ENCODE measurements at regions not wholly inside any gene's neighbourhood (a gene's known extent, or its start where the extent isn't known, plus 50 kb on each side); places are given as distances from the start of the nearest gene placed in this dataset.

- H3K4me3 Mint-ChIP-seq (ENCODE audit: low read depth), result no peak overlapping the region
- H3K9me3 Mint-ChIP-seq (ENCODE audit: low read depth), result peaks cover 3% of the 10 kb centered on the region
- no peaks in the 10 kb centered on the region for H3K27me3 Mint-ChIP-seq
- no peaks in the 10 kb centered on the region for H3K4me1 Mint-ChIP-seq (ENCODE audit: low read depth)
- no peaks in the 10 kb centered on the region for H3K36me3 Mint-ChIP-seq (ENCODE audit: insufficient read depth)
- TF ChIP-seq CTCF (IDR thresholded peaks at IDR 0.05; ENCODE audit: unreplicated experiment), result no peak
- no peak for DNase-seq (ENCODE audit: low spot score, unreplicated experiment)
- no peak overlapping the region for H3K27ac Mint-ChIP-seq
These were observed 1176.4 kb downstream of the BRINP3 start for GRCh38 chr1:189301235-189301634.

DNA sequence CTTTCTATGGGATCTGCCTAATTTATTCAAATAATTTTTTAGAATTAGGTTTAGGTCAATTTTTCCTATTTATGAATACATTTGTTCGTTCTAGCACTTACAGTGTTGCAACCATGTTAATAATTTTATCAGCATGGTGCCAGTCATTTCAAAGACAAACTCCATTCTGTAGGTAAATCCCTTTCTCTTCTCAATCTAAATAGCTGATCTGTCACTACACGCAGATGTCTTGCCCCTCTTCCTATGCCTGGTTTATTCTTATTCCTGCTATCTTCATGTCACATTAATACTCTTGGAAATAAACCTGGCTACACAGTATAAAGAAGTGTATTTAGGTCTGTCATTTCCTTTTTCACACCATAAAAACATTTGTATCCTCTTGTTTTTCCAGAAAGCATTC lies 1172.4 kb downstream of the BRINP3 start:
- Mint-ChIP-seq H3K4me3 (ENCODE audit: low read depth) (no peak overlapping the region), H3K27me3 (no peaks in the 10 kb centered on the region), H3K4me1 (ENCODE audit: low read depth) (no peaks in the 10 kb centered on the region), H3K9me3 (ENCODE audit: low read depth) (no peaks in the 10 kb centered on the region), H3K27ac (no peak overlapping the region), H3K36me3 (ENCODE audit: insufficient read depth) (no peaks in the 10 kb centered on the region)
- TF ChIP-seq CTCF (IDR thresholded peaks at IDR 0.05; ENCODE audit: unreplicated experiment), result no peak
- no peak for DNase-seq (ENCODE audit: low spot score, unreplicated experiment)

GRCh38 chr1:189311915-189312314 lies 1165.7 kb downstream of the BRINP3 start:
- Mint-ChIP-seq H3K4me1 (ENCODE audit: low read depth) (peaks cover 17% of the 10 kb centered on the region), H3K9me3 (ENCODE audit: low read depth) (no peaks in the 10 kb centered on the region), H3K27ac (no peak overlapping the region), H3K27me3 (no peaks in the 10 kb centered on the region), H3K36me3 (ENCODE audit: insufficient read depth) (no peaks in the 10 kb centered on the region), H3K4me3 (ENCODE audit: low read depth) (no peak overlapping the region)
- no peak for TF ChIP-seq CTCF (IDR thresholded peaks at IDR 0.05; ENCODE audit: unreplicated experiment)
- DNase-seq (ENCODE audit: low spot score, unreplicated experiment), result no peak

DNA sequence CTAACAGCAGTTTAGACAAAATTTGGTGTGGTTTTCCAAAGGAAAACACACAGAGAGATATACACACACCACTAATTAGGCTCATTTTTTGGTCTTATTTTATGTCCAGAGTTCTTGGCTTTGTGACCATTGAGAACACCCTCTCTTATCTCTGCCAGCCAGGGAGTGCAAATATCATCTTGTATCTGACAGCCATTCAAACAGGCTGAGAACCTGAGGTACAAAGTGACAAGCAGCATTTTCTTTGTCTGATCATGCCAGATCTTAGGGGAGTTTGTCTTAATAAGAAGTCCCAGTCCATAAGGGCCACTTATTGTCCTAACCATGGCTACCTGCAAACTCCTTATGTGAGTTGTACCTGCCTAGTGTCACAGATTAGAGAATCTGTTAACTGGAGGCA lies 1165.2 kb downstream of the BRINP3 start:
- Mint-ChIP-seq H3K36me3 (ENCODE audit: insufficient read depth) (no peaks in the 10 kb centered on the region), H3K4me3 (ENCODE audit: low read depth) (no peak overlapping the region), H3K27me3 (no peaks in the 10 kb centered on the region), H3K27ac (peak overlapping the region; percentile 1), H3K9me3 (ENCODE audit: low read depth) (no peaks in the 10 kb centered on the region), H3K4me1 (ENCODE audit: low read depth) (peaks cover 17% of the 10 kb centered on the region)
- TF ChIP-seq CTCF (IDR thresholded peaks at IDR 0.05; ENCODE audit: unreplicated experiment), result no peak
- no peak for DNase-seq (ENCODE audit: low spot score, unreplicated experiment)

GRCh38 chr1:189313488-189313887 lies 1164.2 kb downstream of the BRINP3 start:
- Mint-ChIP-seq H3K9me3 (ENCODE audit: low read depth) (no peaks in the 10 kb centered on the region), H3K4me1 (ENCODE audit: low read depth) (peaks cover 17% of the 10 kb centered on the region), H3K36me3 (ENCODE audit: insufficient read depth) (no peaks in the 10 kb centered on the region), H3K27ac (no peak overlapping the region), H3K27me3 (no peaks in the 10 kb centered on the region), H3K4me3 (ENCODE audit: low read depth) (no peak overlapping the region)
- TF ChIP-seq CTCF (IDR thresholded peaks at IDR 0.05; ENCODE audit: unreplicated experiment), result no peak
- DNase-seq (ENCODE audit: low spot score, unreplicated experiment), result no peak

All from progenitor cell of endocrine pancreas (in vitro differentiated cells).